Stomach (tissue), 8 donors: ENCODE measurements at regions not wholly inside any gene's neighbourhood (a gene's known extent, or its start where the extent isn't known, plus 50 kb on each side); places are given as distances from the start of the nearest gene placed in this dataset.

Experiments used
- DNase-seq, 2 donors: peaks; one replicate each; pipeline versions ENCODE4 v3.0.0 to v3.0.0-alpha.2; 2013 to 2019
- H3K27ac ChIP-seq, 5 donors: fragments of 200-600 bp in 4 of 5; sonication (generic) in 4 of 5; one replicate each; pipeline ENCODE4 v1.5.1; 2013 to 2019; ENCODE audit warnings: mild to moderate bottlenecking in 1 of 5, moderate library complexity in 1 of 5
- H3K27me3 ChIP-seq, 3 donors: fragments of 200-600 bp; sonication (generic); one replicate each; pipeline ENCODE4 v1.5.1; 2017 to 2019; ENCODE audit warnings: mixed run types in 1 of 3
- H3K36me3 ChIP-seq, 4 donors: fragments of 200-600 bp; sonication (generic); 1 replicate in 3 of 4; 2 replicates in 1 of 4; pipeline ENCODE4 v1.5.1; 2016 to 2019
- H3K4me1 ChIP-seq, 4 donors: fragments of 200-600 bp; sonication (generic); one replicate each; pipeline ENCODE4 v1.5.1; 2016 to 2019
- H3K4me3 ChIP-seq, 4 donors: fragments of 200-600 bp; sonication (generic) in 3 of 4; one replicate each; pipeline ENCODE4 v1.5.1; 2016 to 2019; ENCODE audit warnings: mild to moderate bottlenecking in 1 of 4
- H3K9me3 ChIP-seq, 4 donors: fragments of 200-600 bp; sonication (generic); one replicate each; pipeline ENCODE4 v1.5.1; 2016 to 2019
- EP300 ChIP-seq: sonication (generic); formaldehyde crosslinking; IDR thresholded peaks from one replicate; pipeline ENCODE4 v1.6.1; 2017; ENCODE audit warnings: antibody characterized with exemption
- POLR2A ChIP-seq, 4 donors: fragments of 450-650 bp; IDR thresholded peaks; one replicate each; pipeline ENCODE4 v1.6.1; 2016; ENCODE audit warnings: antibody characterized with exemption in 4 of 4, control low read depth in 2 of 4, mild to moderate bottlenecking in 1 of 4, moderate library complexity in 1 of 4
- POLR2AphosphoS5 ChIP-seq, 3 donors: sonication (generic); formaldehyde crosslinking; IDR thresholded peaks; one replicate each; pipeline ENCODE4 v1.6.1; 2016; ENCODE audit warnings: antibody characterized with exemption in 3 of 3
- WGBS, 5 donors: extraction: QIAGEN DNeasy Blood & Tissue Kit in 3 of 5; methylation state at CpG; one replicate each; pipeline versions ENCODE4 v1.1.5 to v1.1.7; 2013 to 2018; 5-methylcytosine and 5-hydroxymethylcytosine counted together
- intact Hi-C: fragments of 100-400 bp; cut with DNase I; formaldehyde crosslinking; loops from one replicate; pipeline ENCODE4 v1.15.1; 2023; ENCODE audit warnings: low total_unique reads
- TF ChIP-seq, protein P1 (sequence below), 7 experiments: fragments of 450-650 bp in 4 of 7; fragments of 200-600 bp in 3 of 7; sonication (generic) in 3 of 7; IDR thresholded peaks; one replicate each; pipeline ENCODE4 v1.5.1; 2016 to 2019; ENCODE audit warnings: antibody characterized with exemption in 7 of 7, control low read depth in 2 of 7, mild to moderate bottlenecking in 1 of 7
- donor health status: healthy with polysubstance abuse.
- donor health status: Bipolar disorder and iron deficiency.
- donor health status: healthy.

DNA sequence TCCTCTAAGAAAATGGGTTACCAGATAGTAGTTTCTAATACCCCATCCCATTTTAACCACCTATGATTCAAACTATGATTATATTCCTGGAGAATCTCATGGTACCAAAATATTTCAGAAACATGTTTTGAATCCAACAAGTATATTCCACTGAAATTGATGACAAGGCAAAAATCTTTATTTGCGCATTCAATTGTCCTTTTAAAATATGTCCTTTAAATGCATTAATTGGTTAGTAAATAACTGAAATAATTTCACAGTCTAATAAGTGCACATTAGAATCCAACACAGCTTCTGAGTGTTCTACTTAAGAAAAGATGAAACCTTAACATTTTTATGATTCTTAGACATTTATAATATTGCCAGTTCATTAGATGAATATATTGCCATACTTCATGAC, 356.6 kb downstream of the SETD4 start:
- H3K27me3 ChIP-seq: peaks cover 0 to 9% (median 0%) of the 10 kb centered on the region in 3 donors
- no peaks in the 10 kb centered on the region for H3K4me1 ChIP-seq
- H3K36me3 ChIP-seq: no peaks in the 10 kb centered on the region
- 88 to 100% (median 97%) methylated on average over 1 of the region's 1 CpG for WGBS, 5 donors
- no peak for DNase-seq
- no peak overlapping the region for H3K4me3 ChIP-seq
- no peak overlapping the region for H3K27ac ChIP-seq
- TF ChIP-seq POLR2AphosphoS5 (IDR thresholded peaks at IDR 0.05): no peak
- TF ChIP-seq, protein P1, sequence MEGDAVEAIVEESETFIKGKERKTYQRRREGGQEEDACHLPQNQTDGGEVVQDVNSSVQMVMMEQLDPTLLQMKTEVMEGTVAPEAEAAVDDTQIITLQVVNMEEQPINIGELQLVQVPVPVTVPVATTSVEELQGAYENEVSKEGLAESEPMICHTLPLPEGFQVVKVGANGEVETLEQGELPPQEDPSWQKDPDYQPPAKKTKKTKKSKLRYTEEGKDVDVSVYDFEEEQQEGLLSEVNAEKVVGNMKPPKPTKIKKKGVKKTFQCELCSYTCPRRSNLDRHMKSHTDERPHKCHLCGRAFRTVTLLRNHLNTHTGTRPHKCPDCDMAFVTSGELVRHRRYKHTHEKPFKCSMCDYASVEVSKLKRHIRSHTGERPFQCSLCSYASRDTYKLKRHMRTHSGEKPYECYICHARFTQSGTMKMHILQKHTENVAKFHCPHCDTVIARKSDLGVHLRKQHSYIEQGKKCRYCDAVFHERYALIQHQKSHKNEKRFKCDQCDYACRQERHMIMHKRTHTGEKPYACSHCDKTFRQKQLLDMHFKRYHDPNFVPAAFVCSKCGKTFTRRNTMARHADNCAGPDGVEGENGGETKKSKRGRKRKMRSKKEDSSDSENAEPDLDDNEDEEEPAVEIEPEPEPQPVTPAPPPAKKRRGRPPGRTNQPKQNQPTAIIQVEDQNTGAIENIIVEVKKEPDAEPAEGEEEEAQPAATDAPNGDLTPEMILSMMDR (IDR thresholded peaks at IDR 0.05): no peak
- intact Hi-C loops: no loop called here
- no peaks in the 10 kb centered on the region for H3K9me3 ChIP-seq

GRCh38 chr21:35699361-35699760, 361.0 kb downstream of the SETD4 start:
- Histone ChIP-seq H3K27ac (no peak overlapping the region), H3K4me3 (no peak overlapping the region), H3K27me3 (peaks cover 0 to 9% (median 0%) of the 10 kb centered on the region in 3 donors), H3K36me3 (no peaks in the 10 kb centered on the region), H3K9me3 (no peaks in the 10 kb centered on the region), H3K4me1 (peaks cover 0 to 17% (median 12%) of the 10 kb centered on the region in 4 donors)
- peak in 1 of 2 donors; percentile 32 for DNase-seq
- intact Hi-C loops: no loop called here
- 78 to 92% (median 86%) methylated on average over 3 of the region's 3 CpGs for WGBS, 5 donors
- TF ChIP-seq POLR2AphosphoS5 (IDR thresholded peaks at IDR 0.05) (no peak), POLR2A (IDR thresholded peaks at IDR 0.05) (no peak), EP300 (no peak)
- TF ChIP-seq, protein P1 (IDR thresholded peaks at IDR 0.05): no peak

- H3K9me3 ChIP-seq: no peaks in the 10 kb centered on the region
- intact Hi-C loops: no loop called here
- 0 to 7% (median 2%) methylated on average over 3 of the region's 3 CpGs for WGBS, 5 donors
- H3K27me3 ChIP-seq: peaks cover 0 to 15% (median 0%) of the 10 kb centered on the region in 3 donors
- DNase-seq: peak; percentile 71 to 87
- TF ChIP-seq EP300 (no peak), POLR2AphosphoS5 (IDR thresholded peaks at IDR 0.05) (no peak), POLR2A (IDR thresholded peaks at IDR 0.05) (no peak)
- TF ChIP-seq, protein P1 (IDR thresholded peaks at IDR 0.05): no peak
- H3K36me3 ChIP-seq: no peaks in the 10 kb centered on the region
- no peak overlapping the region for H3K27ac ChIP-seq
- H3K4me3 ChIP-seq: no peak overlapping the region
- H3K4me1 ChIP-seq: peaks cover 0 to 17% (median 12%) of the 10 kb centered on the region in 4 donors
These were observed 363.0 kb downstream of the SETD4 start for GRCh38 chr21:35697321-35697808.

- H3K4me3 ChIP-seq: no peak overlapping the region
- H3K4me1 ChIP-seq: peaks cover 0 to 17% (median 12%) of the 10 kb centered on the region in 4 donors
- H3K27me3 ChIP-seq: peaks cover 0 to 15% (median 0%) of the 10 kb centered on the region in 3 donors
- DNase-seq: no peak
- TF ChIP-seq POLR2AphosphoS5 (IDR thresholded peaks at IDR 0.05): no peak
- TF ChIP-seq EP300: no peak
- no peak for TF ChIP-seq POLR2A (IDR thresholded peaks at IDR 0.05)
- TF ChIP-seq, protein P1 (IDR thresholded peaks at IDR 0.05): no peak
- no peak overlapping the region for H3K27ac ChIP-seq
- H3K36me3 ChIP-seq: no peaks in the 10 kb centered on the region
- H3K9me3 ChIP-seq: no peaks in the 10 kb centered on the region
- intact Hi-C loops: no loop called here
- 18 to 38% (median 30%) methylated on average over 2 of the region's 2 CpGs for WGBS, 5 donors
These were observed 363.7 kb downstream of the SETD4 start for GRCh38 chr21:35696644-35697043.
